Hypothalamus (tissue), 51 donors: ENCODE measurements at regions not wholly inside any gene's neighbourhood (a gene's known extent, or its start where the extent isn't known, plus 50 kb on each side); places are given as distances from the start of the nearest gene placed in this dataset.

Experiments used
- DNase-seq, 51 donors: peaks; one replicate each; lab custom pipeline; 2025; lab: John Stamatoyannopoulos, UW

- DNase-seq = no peak
These were observed 146.1 kb downstream of the PDHA2 start for GRCh38 chr4:95985791-95986550.

- no peak for DNase-seq
These were observed 148.0 kb downstream of the PDHA2 start for GRCh38 chr4:95987851-95988250.

GRCh38 chr4:95998311-95998710 is 158.4 kb downstream of the PDHA2 start:
- DNase-seq = no peak

GRCh38 chr4:96003951-96004740 is 164.3 kb downstream of the PDHA2 start:
- DNase-seq = peak in 5 of 51 donors; percentile 1 to 30 (median 3)

- no peak for DNase-seq
These were observed 169.7 kb downstream of the PDHA2 start for GRCh38 chr4:96009427-96010119.

GRCh38 chr4:96012687-96013086 is 172.8 kb downstream of the PDHA2 start:
- no peak for DNase-seq

- no peak for DNase-seq
These were observed 176.9 kb downstream of the PDHA2 start for GRCh38 chr4:96016634-96017299.

GRCh38 chr4:96025011-96025410 is 185.1 kb downstream of the PDHA2 start:
- DNase-seq = no peak

GRCh38 chr4:96035727-96036126 is 195.8 kb downstream of the PDHA2 start:
- peak in 4 of 51 donors; percentile 1 to 50 (median 6) for DNase-seq

GRCh38 chr4:96036781-96037180 is 196.9 kb downstream of the PDHA2 start:
- DNase-seq = no peak

GRCh38 chr4:96037705-96038104 is 197.8 kb downstream of the PDHA2 start:
- no peak for DNase-seq

- DNase-seq = no peak
These were observed 199.3 kb downstream of the PDHA2 start for GRCh38 chr4:96039217-96039616.

GRCh38 chr4:96039803-96040436 is 200.0 kb downstream of the PDHA2 start:
- no peak for DNase-seq

GRCh38 chr4:96044971-96045370 is 205.1 kb downstream of the PDHA2 start:
- no peak for DNase-seq

- no peak for DNase-seq
These were observed 212.9 kb downstream of the PDHA2 start for GRCh38 chr4:96052827-96053226.

- no peak for DNase-seq
These were observed 216.5 kb downstream of the PDHA2 start for GRCh38 chr4:96056346-96056934.

GRCh38 chr4:96063639-96064038 is 223.7 kb downstream of the PDHA2 start:
- no peak for DNase-seq

- DNase-seq = no peak
These were observed 233.6 kb downstream of the PDHA2 start for GRCh38 chr4:96073461-96073860.

GRCh38 chr4:96092151-96092705 is 252.3 kb downstream of the PDHA2 start:
- no peak for DNase-seq

- no peak for DNase-seq
These were observed 253.2 kb downstream of the PDHA2 start for GRCh38 chr4:96093057-96093456.
